Fibroblast of skin of left biceps (primary cell): ENCODE measurements at regions not wholly inside any gene's neighbourhood (a gene's known extent, or its start where the extent isn't known, plus 50 kb on each side); places are given as distances from the start of the nearest gene placed in this dataset.
"Not testable (repeated sequence)": the region's sequence is repeated elsewhere in the genome, so short reads cannot be mapped to it uniquely, and the experiment has no call there.

Experiments used
- DNase-seq, 2 experiments: peaks; one replicate each; pipeline ENCODE4 v3.0.0-alpha.2; 2013; ENCODE audit warnings: low read depth in 2 of 2

DNA sequence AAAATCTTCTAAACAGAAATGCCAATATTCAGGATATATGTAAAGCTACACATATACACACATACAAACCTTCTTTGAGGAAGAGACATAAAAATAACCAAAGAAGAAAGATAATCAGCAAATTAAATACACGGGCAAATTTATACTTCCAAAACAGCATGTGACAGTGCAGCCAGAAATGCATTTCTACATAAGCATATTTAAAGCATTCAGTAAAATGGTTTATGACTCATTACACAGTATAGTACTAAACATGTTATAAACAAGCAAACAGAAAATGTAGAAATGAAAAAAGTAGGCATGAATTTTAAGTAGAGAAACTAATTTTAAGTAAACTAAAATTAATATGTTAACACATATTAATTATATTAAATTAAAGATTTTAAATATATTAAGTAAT, 1717.2 kb downstream of the OTOL1 start:
- DNase-seq, result no peak

GRCh38 chr3:163196815-163197374, 1700.3 kb downstream of the OTOL1 start:
- no peak for DNase-seq

DNA sequence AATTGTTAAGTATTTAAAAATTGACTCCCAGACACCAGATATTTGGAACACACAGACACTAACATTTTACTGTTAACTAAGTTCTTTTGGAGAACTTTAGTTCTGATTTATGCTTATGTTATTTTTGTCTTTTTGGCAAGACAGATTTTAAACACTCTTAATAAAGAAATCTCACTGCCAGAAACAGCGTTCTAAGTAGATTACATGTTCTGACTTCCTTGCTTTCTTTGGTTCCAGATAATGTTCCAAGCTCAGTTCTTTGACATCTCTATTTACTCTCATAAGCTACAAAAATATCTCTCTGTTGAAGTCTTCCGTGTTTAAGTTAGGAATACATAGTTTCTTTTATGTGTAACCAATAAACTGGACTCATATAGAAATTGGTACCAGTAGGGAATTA, 1699.6 kb downstream of the OTOL1 start:
- no peak for DNase-seq

GRCh38 chr3:163185721-163186350, 1689.2 kb downstream of the OTOL1 start:
- no peak for DNase-seq

DNA sequence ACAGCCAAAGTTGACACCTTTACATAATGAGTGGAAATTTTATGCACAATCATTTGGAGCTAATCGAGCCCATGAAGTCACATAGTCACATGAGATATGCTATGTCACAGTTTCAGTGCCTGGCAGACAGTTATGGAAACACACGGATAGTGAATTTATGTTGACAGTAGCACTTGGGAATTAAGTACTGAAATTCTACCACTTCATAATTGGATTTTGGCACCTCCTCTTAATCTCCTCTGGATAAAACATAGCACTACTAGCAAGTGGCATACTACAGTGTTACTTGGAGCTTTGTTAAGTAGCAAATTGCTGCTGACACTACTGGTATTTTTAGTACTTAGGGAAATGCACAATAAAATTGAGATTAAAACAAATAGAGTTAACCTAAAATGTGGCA, 1679.4 kb downstream of the OTOL1 start:
- no peak for DNase-seq

DNA sequence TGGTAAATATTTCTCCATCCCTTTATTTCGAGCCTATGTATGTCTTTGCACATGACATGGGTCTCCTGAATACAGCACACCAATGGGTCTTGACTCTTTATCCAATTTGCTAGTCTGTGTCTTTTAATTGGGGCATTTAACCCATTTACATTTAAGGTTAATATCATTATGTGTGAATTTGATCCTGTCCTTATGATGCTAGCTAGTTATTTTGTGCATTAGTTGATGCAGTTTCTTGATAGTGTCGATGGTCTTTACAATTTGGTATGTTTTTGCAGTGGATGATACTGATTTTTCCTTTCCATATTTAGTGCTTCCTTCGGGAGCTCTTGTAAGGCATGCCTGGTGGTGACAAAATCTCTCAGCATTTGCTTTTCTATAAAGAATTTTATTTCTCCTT, 1675.9 kb downstream of the OTOL1 start:
- not testable (repeated sequence) for DNase-seq

- no peak for DNase-seq
Observed at GRCh38 chr3:163166197-163166596, 1669.6 kb downstream of the OTOL1 start.

DNA sequence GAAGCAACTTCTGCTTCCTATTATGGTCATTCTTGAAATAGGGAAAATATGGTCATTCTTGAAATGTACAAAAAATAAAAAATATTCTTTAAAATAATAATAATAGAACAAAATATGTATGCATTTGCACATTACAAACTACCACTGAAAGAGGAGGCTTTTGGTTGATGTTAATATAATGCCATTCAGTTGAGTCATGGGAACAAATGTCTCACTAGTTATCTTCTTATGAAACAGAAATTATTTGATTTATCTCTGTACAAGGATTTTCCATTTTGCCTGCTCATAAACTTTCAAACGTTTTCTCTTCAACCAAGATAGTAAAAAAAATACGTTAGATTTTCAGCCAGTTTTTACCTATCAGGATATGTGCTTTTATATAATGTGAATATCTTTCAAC, 1662.7 kb downstream of the OTOL1 start:
- no peak for DNase-seq

DNA sequence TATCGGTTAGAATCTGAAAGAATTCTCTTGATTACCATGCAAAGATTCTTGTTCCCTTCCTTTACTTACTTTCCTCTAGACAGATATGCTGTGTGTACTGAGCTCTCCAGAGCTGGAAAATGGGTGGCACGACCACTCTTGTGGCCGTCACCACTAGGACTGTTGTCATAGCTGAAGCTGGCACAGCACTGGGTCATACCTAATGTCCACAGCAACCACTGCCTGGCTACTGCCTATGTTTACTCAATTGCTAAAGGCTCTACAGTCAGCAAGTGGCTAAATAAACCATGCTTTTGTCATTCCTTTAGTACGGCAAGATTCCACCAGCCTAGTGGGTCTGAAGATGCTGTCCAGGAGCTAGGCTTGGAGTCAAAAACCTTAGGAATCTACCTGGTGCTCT, 1643.0 kb downstream of the OTOL1 start:
- no peak for DNase-seq

- no peak for DNase-seq
Observed at GRCh38 chr3:163138258-163138657, 1641.7 kb downstream of the OTOL1 start.

GRCh38 chr3:163132111-163132510, 1635.5 kb downstream of the OTOL1 start:
- DNase-seq, result no peak

DNA sequence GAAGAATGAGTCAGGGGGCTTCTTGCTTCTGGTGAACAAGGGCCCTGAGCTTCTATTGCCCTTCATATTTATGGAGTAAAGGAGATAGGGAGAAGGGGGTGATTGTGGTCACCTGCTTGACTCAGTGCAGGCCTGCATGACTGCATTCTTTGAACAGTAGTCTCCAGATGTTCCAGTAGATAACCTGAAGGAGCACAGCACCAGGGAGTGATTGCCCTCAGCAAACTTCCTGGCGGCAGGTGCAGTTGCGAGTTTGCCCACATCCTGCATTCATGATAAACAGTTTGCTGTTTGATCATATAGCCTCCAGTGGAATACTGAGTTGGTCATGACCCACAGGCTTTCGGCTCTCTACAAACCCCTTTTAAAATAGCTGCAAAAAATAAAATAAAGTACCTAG, 1632.7 kb downstream of the OTOL1 start:
- no peak for DNase-seq

DNA sequence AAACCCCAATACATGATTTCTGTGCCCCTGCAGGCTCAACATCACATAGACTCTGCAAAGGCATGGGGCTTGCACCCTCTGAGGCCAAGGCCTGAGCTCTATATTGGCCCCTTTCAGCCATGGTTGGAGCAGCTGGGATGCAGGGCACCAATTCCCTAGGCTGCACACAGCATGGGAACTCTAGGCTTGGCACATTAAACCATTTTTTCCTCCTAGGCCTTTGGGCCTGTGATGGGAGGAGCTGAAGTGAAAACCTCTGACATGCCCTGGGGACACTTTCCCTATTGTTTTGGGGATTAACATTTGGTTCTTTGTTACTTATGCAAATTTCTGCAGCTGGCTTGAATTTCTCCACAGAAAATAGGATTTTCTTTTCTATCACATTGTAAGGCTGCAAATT, 1629.5 kb downstream of the OTOL1 start:
- DNase-seq, result no peak
